HEK293T (cell line): ENCODE measurements at regions not wholly inside any gene's neighbourhood (a gene's known extent, or its start where the extent isn't known, plus 50 kb on each side); places are given as distances from the start of the nearest gene placed in this dataset.
A peak's percentile ranks its signal among the peaks of the same experiment; 100 is the strongest.

Experiments
- CTCF ChIA-PET: fragments of 350-600 bp; formaldehyde crosslinking; extraction: SDS; loops from one replicate; lab custom pipeline; 2021; ENCODE audit warnings: antibody characterized with exemption, inconsistent platforms; lab: Yijun Ruan, JAX
- POLR2A ChIA-PET: fragments of 350-600 bp; formaldehyde crosslinking; extraction: SDS; loops from one replicate; lab custom pipeline; 2020; ENCODE audit warnings: antibody characterized with exemption, inconsistent platforms; lab: Yijun Ruan, JAX
- DNase-seq: peaks from one replicate; pipeline ENCODE4 v3.0.0; 2012; ENCODE audit warnings: mixed read lengths; ENCODE audit errors: extremely low spot score
- ARNT ChIP-seq: fragments of 450-650 bp; IDR thresholded peaks from 2 replicates; pipeline ENCODE4 v1.6.1; 2017; ENCODE audit warnings: mild to moderate bottlenecking
- BHLHE40 ChIP-seq: fragments of 450-650 bp; IDR thresholded peaks from 2 replicates; pipeline ENCODE4 v1.6.1; 2016; ENCODE audit warnings: mild to moderate bottlenecking, moderate library complexity, borderline replicate concordance
- CTBP1 ChIP-seq: fragments of 450-650 bp; IDR thresholded peaks from 2 replicates; pipeline ENCODE4 v1.6.1; 2016; ENCODE audit warnings: borderline replicate concordance
- ELF4 ChIP-seq: fragments of 450-650 bp; IDR thresholded peaks from 2 replicates; pipeline ENCODE4 v1.6.1; 2017; ENCODE audit warnings: antibody characterized with exemption
- FOXA1 ChIP-seq: fragments of 450-650 bp; IDR thresholded peaks from 2 replicates; pipeline ENCODE4 v1.6.1; 2016; ENCODE audit warnings: mild to moderate bottlenecking
- FOXK2 ChIP-seq: fragments of 450-650 bp; IDR thresholded peaks from 2 replicates; pipeline ENCODE4 v1.6.1; 2016; ENCODE audit warnings: mild to moderate bottlenecking
- FOXM1 ChIP-seq: fragments of 450-650 bp; IDR thresholded peaks from 2 replicates; pipeline ENCODE4 v1.6.1; 2017; ENCODE audit warnings: mild to moderate bottlenecking, borderline replicate concordance
- HDGF ChIP-seq: fragments of 450-650 bp; IDR thresholded peaks from 2 replicates; pipeline ENCODE4 v1.6.1; 2017; ENCODE audit warnings: antibody characterized with exemption, borderline replicate concordance
- L3MBTL2 ChIP-seq: fragments of 450-650 bp; conservative IDR thresholded peaks from 2 replicates; pipeline ENCODE4 v1.6.1; 2016; ENCODE audit warnings: mild to moderate bottlenecking
- LEF1 ChIP-seq: fragments of 450-650 bp; IDR thresholded peaks from 2 replicates; pipeline ENCODE4 v1.6.1; 2017; ENCODE audit warnings: mild to moderate bottlenecking, borderline replicate concordance
- NFRKB ChIP-seq: fragments of 450-650 bp; IDR thresholded peaks from 2 replicates; pipeline ENCODE4 v1.6.1; 2016; ENCODE audit warnings: mild to moderate bottlenecking, moderate library complexity
- PKNOX1 ChIP-seq: fragments of 450-650 bp; IDR thresholded peaks from 2 replicates; pipeline ENCODE4 v1.6.1; 2016
- SP1 ChIP-seq: fragments of 450-650 bp; IDR thresholded peaks from 2 replicates; pipeline ENCODE4 v1.6.1; 2017
- SUZ12 ChIP-seq: fragments of 450-650 bp; IDR thresholded peaks from 2 replicates; pipeline ENCODE4 v1.6.1; 2016; ENCODE audit warnings: mild to moderate bottlenecking
- TARDBP ChIP-seq: fragments of 450-650 bp; IDR thresholded peaks from 2 replicates; pipeline ENCODE4 v1.6.1; 2016
- ZNF384 ChIP-seq: fragments of 450-650 bp; IDR thresholded peaks from 2 replicates; pipeline ENCODE4 v1.6.1; 2016

DNA sequence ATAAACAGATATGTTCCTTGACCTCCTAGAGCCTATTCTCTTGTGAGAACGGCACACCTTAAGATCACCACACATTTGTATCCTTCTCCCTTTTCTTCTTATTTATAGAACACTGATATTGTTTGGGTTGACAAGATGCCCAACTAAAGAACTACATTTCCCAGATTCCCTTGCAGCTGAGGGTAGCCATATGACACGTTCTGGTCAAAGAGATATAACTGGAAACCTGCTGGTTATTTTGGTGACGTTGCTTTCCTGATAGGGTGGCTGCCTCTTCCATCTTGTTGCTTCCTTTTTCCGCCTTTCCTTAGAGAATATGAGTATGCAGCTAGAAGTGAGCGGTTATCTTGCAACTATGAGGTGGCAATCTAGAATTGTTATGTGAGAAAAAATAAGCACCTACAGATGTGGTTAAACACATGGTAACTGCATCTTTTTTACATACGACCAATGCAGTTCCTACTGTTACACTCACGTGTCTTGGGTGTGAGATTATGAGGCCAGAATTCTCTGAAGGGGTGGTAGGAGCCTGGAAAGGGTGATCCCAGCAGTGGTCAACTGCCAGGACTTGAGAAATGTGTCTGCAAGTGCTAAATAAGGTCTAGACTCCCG is 72.9 kb downstream of the SEC61B start:
- CTCF ChIA-PET, result no interaction called here
- peak; percentile 27 for DNase-seq
- POLR2A ChIA-PET, result no interaction called here
- TF ChIP-seq TARDBP, result no peak
- no peak for TF ChIP-seq FOXK2
- TF ChIP-seq PKNOX1, result no peak
- no peak for TF ChIP-seq ARNT
- TF ChIP-seq BHLHE40, result no peak
- TF ChIP-seq FOXA1, result no peak
- no peak for TF ChIP-seq HDGF
- no peak for TF ChIP-seq CTBP1
- no peak for TF ChIP-seq FOXM1
- no peak for TF ChIP-seq SP1
- TF ChIP-seq ZNF384, result no peak
- TF ChIP-seq NFRKB, result no peak

GRCh38 chr9:99296291-99296951 is 74.3 kb downstream of the SEC61B start:
- TF ChIP-seq FOXA1 (no peak), FOXK2 (no peak), PKNOX1 (no peak), TARDBP (no peak), ARNT (no peak), SUZ12 (no peak), SP1 (no peak), LEF1 (no peak), BHLHE40 (no peak), FOXM1 (no peak), L3MBTL2 (no peak), HDGF (no peak), ZNF384 (no peak)
- ChIA-PET POLR2A (no interaction called here), CTCF (no interaction called here)
- DNase-seq, result no peak

DNA sequence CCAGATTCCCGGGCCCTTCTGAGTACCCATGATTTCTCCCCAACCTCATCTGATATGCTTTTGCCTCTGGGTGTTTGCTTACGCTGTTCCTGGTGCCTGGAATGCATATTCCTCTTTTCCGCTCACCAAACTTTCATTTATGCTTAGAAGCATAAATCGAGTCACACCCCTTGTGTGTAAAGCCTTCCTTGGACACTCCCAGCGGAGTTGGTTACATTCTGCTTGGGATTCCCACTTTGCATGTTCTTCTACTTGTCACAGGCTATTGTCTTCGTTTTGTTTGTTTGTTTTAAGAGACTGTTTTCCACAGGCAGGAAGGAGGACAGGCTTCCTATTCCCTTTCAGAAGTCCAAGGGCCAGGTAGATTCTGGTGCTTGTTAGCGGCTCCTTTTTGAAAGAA is 76.5 kb downstream of the SEC61B start:
- no peak for DNase-seq
- TF ChIP-seq L3MBTL2 (no peak), HDGF (no peak), PKNOX1 (no peak), NFRKB (no peak), FOXK2 (no peak), LEF1 (no peak), BHLHE40 (no peak), ZNF384 (no peak), CTBP1 (no peak), TARDBP (no peak)
- POLR2A ChIA-PET, result no interaction called here
- CTCF ChIA-PET, result interaction anchor here (0.6 kb wide), 1 partner anchor 87 kb away, joined by 3 read pairs; no protein-coding TSS in a partner anchor

- ChIA-PET CTCF (interaction anchor here (0.9 kb wide), 1 partner anchor 12 kb away, joined by 3 read pairs; no protein-coding TSS in a partner anchor), POLR2A (no interaction called here)
- no peak for TF ChIP-seq ZNF384
- TF ChIP-seq ELF4, result no peak
- TF ChIP-seq TARDBP, result no peak
- no peak for TF ChIP-seq ARNT
- no peak for TF ChIP-seq NFRKB
- TF ChIP-seq FOXK2, result no peak
- TF ChIP-seq LEF1, result no peak
- no peak for TF ChIP-seq L3MBTL2
- TF ChIP-seq PKNOX1, result no peak
- no peak for TF ChIP-seq BHLHE40
- no peak for DNase-seq
These were observed 77.4 kb downstream of the SEC61B start for GRCh38 chr9:99299211-99300102.

DNA sequence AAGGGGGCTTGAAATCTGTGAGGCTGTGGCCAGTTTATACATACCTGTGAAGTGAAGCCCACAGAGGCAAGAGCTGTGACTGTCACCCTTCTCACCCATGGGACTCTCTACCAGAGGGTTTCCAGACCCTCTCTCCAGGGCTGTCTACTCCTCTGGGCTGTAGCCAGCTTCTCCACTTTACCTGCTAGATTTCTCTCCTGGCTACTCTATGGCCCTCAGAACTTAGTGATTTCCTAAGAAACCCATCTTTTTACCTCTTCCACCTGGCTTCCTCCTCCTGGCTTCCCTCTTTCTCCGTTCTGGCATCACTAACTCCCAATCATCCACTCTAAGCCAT is 78.0 kb downstream of the SEC61B start:
- no peak for DNase-seq
- TF ChIP-seq NFRKB (no peak), PKNOX1 (no peak), ELF4 (no peak), HDGF (no peak), LEF1 (no peak), FOXM1 (no peak), L3MBTL2 (no peak), FOXA1 (no peak), SUZ12 (no peak), BHLHE40 (no peak), ZNF384 (no peak), TARDBP (no peak), ARNT (no peak)
- CTCF ChIA-PET, result no interaction called here
- POLR2A ChIA-PET, result no interaction called here
